Left forelimb (tissue), 1 donor: ENCODE measurements at regions not wholly inside any gene's neighbourhood (a gene's known extent, or its start where the extent isn't known, plus 50 kb on each side); places are given as distances from the start of the nearest gene placed in this dataset.

Source experiments
- DNase-seq: peaks from one replicate; pipeline ENCODE4 v3.0.0-alpha.2; 2018; ENCODE audit warnings: low spot score

- no peak for DNase-seq
Measured at GRCh38 chr2:19677825-19678518, 223.8 kb downstream of the TTC32 start.

GRCh38 chr2:19677215-19677777 is 224.5 kb downstream of the TTC32 start:
- DNase-seq: no peak

GRCh38 chr2:19676770-19677169 is 225.0 kb downstream of the TTC32 start:
- DNase-seq: no peak

GRCh38 chr2:19675856-19676460 is 225.8 kb downstream of the TTC32 start:
- DNase-seq: no peak

- DNase-seq: no peak
Measured at GRCh38 chr2:19675003-19675629, 226.7 kb downstream of the TTC32 start.

- no peak for DNase-seq
Measured at GRCh38 chr2:19674051-19675002, 227.5 kb downstream of the TTC32 start.

- DNase-seq: no peak
Measured at GRCh38 chr2:19673213-19673791, 228.5 kb downstream of the TTC32 start.

GRCh38 chr2:19671916-19672315 is 229.9 kb downstream of the TTC32 start:
- no peak for DNase-seq

GRCh38 chr2:19671311-19671710 is 230.5 kb downstream of the TTC32 start:
- no peak for DNase-seq

GRCh38 chr2:19670303-19670702 is 231.5 kb downstream of the TTC32 start:
- no peak for DNase-seq

GRCh38 chr2:19669559-19669958 is 232.2 kb downstream of the TTC32 start:
- no peak for DNase-seq

- DNase-seq: no peak
Measured at GRCh38 chr2:19669126-19669525, 232.7 kb downstream of the TTC32 start.

GRCh38 chr2:19667536-19667949 is 234.2 kb downstream of the TTC32 start:
- no peak for DNase-seq

- DNase-seq: no peak
Measured at GRCh38 chr2:19667085-19667484, 234.7 kb downstream of the TTC32 start.

- no peak for DNase-seq
Measured at GRCh38 chr2:19664646-19665045, 237.1 kb downstream of the TTC32 start.

- DNase-seq: no peak
Measured at GRCh38 chr2:19659024-19659792, 242.6 kb downstream of the TTC32 start.

- DNase-seq: no peak
Measured at GRCh38 chr2:19656011-19656410, 245.8 kb downstream of the TTC32 start.

- no peak for DNase-seq
Measured at GRCh38 chr2:19654310-19655090, 247.3 kb downstream of the TTC32 start.

- no peak for DNase-seq
Measured at GRCh38 chr2:19653509-19653908, 248.3 kb downstream of the TTC32 start.

- DNase-seq: no peak
Measured at GRCh38 chr2:19652811-19653210, 249.0 kb downstream of the TTC32 start.
